Chondrocyte (in vitro differentiated cells): ENCODE measurements at regions not wholly inside any gene's neighbourhood (a gene's known extent, or its start where the extent isn't known, plus 50 kb on each side); places are given as distances from the start of the nearest gene placed in this dataset.

Experiments
- DNase-seq: peaks from one replicate; pipeline ENCODE4 v3.0.0; 2021; ENCODE audit warnings: mixed read lengths, low spot score
- H3K27ac Mint-ChIP-seq: one replicate; pipeline ENCODE4 v1.8.0; 2021; ENCODE audit warnings: mild to moderate bottlenecking, moderate library complexity, mixed read lengths; ENCODE audit not compliant: unreplicated experiment
- H3K27me3 Mint-ChIP-seq: 2 replicates; pipeline ENCODE4 v1.8.0; 2021; ENCODE audit warnings: low read depth, mixed read lengths
- H3K36me3 Mint-ChIP-seq: 2 replicates; pipeline ENCODE4 v1.8.0; 2021; ENCODE audit warnings: low read depth, mixed read lengths
- H3K4me1 Mint-ChIP-seq: 2 replicates; pipeline ENCODE4 v1.8.0; 2021; ENCODE audit warnings: low read depth, mild to moderate bottlenecking, mixed read lengths
- H3K4me3 Mint-ChIP-seq: one replicate; pipeline ENCODE4 v1.8.0; 2021; ENCODE audit warnings: mild to moderate bottlenecking, moderate library complexity, mixed read lengths; ENCODE audit not compliant: unreplicated experiment
- H3K9me3 Mint-ChIP-seq: 2 replicates; pipeline ENCODE4 v1.8.0; 2021; ENCODE audit warnings: low read depth, mixed read lengths
- CTCF ChIP-seq: fragments of 200-600 bp; sonication (generic); IDR thresholded peaks from 2 replicates; pipeline ENCODE4 v1.5.0; 2021; ENCODE audit warnings: antibody characterized with exemption, mild to moderate bottlenecking, moderate library complexity

DNA sequence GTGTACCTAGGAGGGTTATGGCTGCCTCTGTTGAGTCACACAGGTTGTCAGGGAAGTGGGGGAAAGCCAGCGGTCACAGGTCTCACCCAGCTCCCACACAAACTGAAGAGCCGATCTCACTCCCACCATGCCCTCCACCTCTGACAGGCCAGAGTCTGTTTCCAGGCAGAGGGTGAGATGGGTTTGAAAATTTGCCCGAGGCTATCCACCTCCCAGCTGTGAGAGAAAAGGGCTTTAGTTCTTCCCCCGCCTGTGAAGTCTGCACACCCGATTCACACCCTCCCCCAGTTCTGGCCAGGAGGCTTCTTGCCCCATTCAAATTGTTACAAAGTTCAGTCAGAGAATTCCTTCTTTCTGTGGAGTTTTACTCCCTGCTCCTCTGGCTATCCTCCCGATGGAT lies 446.9 kb downstream of the EDEM1 start:
- TF ChIP-seq CTCF, result no peak

DNA sequence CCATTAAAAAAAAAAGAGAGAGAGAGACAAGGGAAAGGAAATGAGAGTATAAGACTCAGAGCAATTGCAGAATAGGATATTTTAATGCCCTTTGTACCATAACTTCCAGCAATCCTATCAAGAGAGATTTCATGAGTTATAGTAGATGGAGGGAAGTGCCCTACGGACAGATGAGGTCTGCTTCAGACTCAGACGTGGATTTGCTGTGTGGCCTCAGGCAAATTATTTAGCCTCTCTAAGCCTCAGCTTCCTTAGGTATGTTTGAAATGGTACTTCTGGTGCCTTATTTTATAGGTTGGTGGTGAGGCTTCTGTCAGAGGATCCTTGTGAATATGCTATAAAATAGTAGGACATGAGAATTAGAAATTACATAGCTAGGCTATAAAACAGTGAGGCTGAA lies 448.2 kb downstream of the EDEM1 start:
- Mint-ChIP-seq H3K36me3 (no peaks in the 10 kb centered on the region), H3K4me1 (no peaks in the 10 kb centered on the region), H3K9me3 (peaks cover 23% of the 10 kb centered on the region), H3K27ac (no peak overlapping the region), H3K4me3 (no peak overlapping the region), H3K27me3 (no peaks in the 10 kb centered on the region)
- TF ChIP-seq CTCF, result no peak
- no peak for DNase-seq

More for the DNA sequence above, 446.9 kb downstream of the EDEM1 start:
- no peaks in the 10 kb centered on the region for H3K27me3 Mint-ChIP-seq
- no peaks in the 10 kb centered on the region for H3K36me3 Mint-ChIP-seq
- no peak for DNase-seq
- H3K9me3 Mint-ChIP-seq, result peaks cover 17% of the 10 kb centered on the region
- no peak overlapping the region for H3K4me3 Mint-ChIP-seq
- H3K27ac Mint-ChIP-seq, result no peak overlapping the region
- H3K4me1 Mint-ChIP-seq, result no peaks in the 10 kb centered on the region

- Mint-ChIP-seq H3K9me3 (peaks cover 42% of the 10 kb centered on the region), H3K36me3 (no peaks in the 10 kb centered on the region)
These were observed 451.0 kb downstream of the EDEM1 start for GRCh38 chr3:5638550-5638949.

GRCh38 chr3:5644773-5645670 lies 457.5 kb downstream of the EDEM1 start:
- H3K4me3 Mint-ChIP-seq, result no peak overlapping the region
- H3K27me3 Mint-ChIP-seq, result no peaks in the 10 kb centered on the region
- no peak overlapping the region for H3K27ac Mint-ChIP-seq
- TF ChIP-seq CTCF, result no peak
- peaks cover 29% of the 10 kb centered on the region for H3K9me3 Mint-ChIP-seq
- no peak for DNase-seq
- no peaks in the 10 kb centered on the region for H3K36me3 Mint-ChIP-seq
- H3K4me1 Mint-ChIP-seq, result no peaks in the 10 kb centered on the region

More at GRCh38 chr3:5638550-5638949, 451.0 kb downstream of the EDEM1 start:
- Mint-ChIP-seq H3K27me3 (no peaks in the 10 kb centered on the region), H3K4me1 (no peaks in the 10 kb centered on the region), H3K27ac (no peak overlapping the region), H3K4me3 (no peak overlapping the region)
- no peak for DNase-seq
- TF ChIP-seq CTCF, result no peak

- peaks cover 24% of the 10 kb centered on the region for H3K9me3 Mint-ChIP-seq
- H3K27me3 Mint-ChIP-seq, result no peaks in the 10 kb centered on the region
- H3K4me1 Mint-ChIP-seq, result no peaks in the 10 kb centered on the region
- no peak overlapping the region for H3K4me3 Mint-ChIP-seq
- H3K36me3 Mint-ChIP-seq, result no peaks in the 10 kb centered on the region
- DNase-seq, result no peak
- no peak overlapping the region for H3K27ac Mint-ChIP-seq
- no peak for TF ChIP-seq CTCF
These were observed 458.3 kb downstream of the EDEM1 start for GRCh38 chr3:5645692-5646410.
